GM18519 (cell line): ENCODE measurements at regions not wholly inside any gene's neighbourhood (a gene's known extent, or its start where the extent isn't known, plus 50 kb on each side); places are given as distances from the start of the nearest gene placed in this dataset.

Experiments
- ATAC-seq: cut with Tn5 transposase; IDR thresholded peaks from one replicate; pipeline ENCODE4 v1.9.1; 2021; ENCODE audit warnings: mild to moderate bottlenecking, moderate library complexity; ENCODE audit not compliant: unreplicated experiment, low FRiP score

DNA sequence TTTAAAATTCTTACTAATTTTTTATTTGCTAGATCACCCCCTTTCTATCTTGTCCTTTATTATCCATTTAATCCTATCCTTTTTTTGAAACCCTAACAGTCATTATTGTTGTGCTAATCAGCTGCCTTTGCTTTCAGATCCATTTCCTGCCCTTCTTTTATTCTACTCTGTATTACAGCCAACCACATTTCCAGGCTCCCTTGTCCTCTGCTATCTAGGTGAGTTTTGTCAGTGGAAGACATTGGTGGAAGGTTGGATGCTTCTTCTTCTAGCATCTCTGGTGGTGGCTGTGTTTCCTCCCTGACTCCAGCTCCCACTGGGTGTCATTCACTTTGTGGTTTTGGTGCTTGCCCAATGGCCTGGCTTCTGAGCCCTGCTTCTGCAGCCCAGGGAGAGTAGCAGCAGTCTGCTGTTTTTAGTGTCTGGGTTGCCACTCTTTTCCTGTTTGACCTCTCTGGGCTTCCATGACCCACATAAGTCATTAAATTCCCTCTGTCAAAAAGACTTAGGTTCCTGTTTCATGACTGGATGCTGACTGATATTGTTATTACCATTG lies 225.2 kb upstream of the PGRMC2 start:
- ATAC-seq: no peak

- ATAC-seq: no peak
These were observed 224.5 kb upstream of the PGRMC2 start for GRCh38 chr4:128512161-128512560.

- ATAC-seq: no peak
These were observed 223.2 kb upstream of the PGRMC2 start for GRCh38 chr4:128510850-128511249.

DNA sequence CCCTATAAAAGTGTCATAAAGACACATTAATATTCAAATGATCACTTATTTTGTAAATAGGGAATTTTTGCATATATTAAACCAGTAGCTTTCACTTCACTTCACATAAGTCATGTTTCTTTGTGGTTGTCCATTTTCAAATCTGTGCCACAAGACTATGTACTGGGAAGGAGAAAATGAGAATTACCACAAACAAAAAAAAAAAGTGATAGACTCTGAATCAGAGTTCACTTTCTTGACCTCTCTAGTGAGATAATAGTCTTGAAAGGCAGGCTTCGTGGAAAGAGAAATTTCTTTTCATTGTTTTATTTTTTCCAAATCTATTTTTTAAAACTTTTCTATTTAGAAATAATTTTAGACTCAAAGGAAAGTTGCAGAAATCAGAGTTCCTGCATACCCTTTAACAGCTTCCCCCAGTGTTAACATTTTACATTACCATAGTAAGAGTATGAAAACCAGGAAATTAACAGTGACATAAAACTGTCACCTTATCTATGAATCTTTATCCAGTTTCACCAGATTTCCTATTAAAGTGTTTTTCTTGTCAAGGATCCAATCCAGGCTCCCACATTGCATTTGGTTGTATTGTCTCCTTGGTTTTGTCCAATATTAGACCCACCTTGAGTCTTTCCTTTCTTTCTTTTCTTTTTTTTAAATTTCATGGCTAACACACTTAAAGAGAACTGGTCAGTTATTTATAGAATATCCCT lies 215.4 kb upstream of the PGRMC2 start:
- no peak for ATAC-seq

GRCh38 chr4:128501239-128501638 lies 213.6 kb upstream of the PGRMC2 start:
- no peak for ATAC-seq

GRCh38 chr4:128488055-128488705 lies 200.6 kb upstream of the PGRMC2 start:
- no peak for ATAC-seq

- ATAC-seq: no peak
These were observed 197.3 kb upstream of the PGRMC2 start for GRCh38 chr4:128484896-128485295.

DNA sequence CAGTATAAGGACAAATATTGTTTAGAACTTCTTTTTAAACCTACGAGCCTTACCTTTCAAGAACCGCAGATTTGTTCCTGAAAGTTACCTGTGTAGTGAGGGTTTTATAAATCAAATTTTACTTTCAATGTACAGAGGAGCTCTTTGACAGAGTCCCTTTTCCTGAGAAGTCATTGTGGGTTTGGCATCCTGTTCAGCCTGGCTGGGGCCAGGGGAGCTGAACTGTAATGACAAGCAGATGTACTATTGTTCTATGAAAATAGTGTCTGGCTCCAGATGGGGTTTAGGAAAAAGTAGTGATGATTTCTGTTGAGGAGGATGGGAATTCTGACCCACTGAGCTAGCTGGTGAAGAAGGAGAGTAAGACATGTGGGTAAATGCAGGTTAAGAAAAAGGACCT lies 196.2 kb upstream of the PGRMC2 start:
- ATAC-seq: no peak

GRCh38 chr4:128483041-128483440 lies 195.4 kb upstream of the PGRMC2 start:
- no peak for ATAC-seq

DNA sequence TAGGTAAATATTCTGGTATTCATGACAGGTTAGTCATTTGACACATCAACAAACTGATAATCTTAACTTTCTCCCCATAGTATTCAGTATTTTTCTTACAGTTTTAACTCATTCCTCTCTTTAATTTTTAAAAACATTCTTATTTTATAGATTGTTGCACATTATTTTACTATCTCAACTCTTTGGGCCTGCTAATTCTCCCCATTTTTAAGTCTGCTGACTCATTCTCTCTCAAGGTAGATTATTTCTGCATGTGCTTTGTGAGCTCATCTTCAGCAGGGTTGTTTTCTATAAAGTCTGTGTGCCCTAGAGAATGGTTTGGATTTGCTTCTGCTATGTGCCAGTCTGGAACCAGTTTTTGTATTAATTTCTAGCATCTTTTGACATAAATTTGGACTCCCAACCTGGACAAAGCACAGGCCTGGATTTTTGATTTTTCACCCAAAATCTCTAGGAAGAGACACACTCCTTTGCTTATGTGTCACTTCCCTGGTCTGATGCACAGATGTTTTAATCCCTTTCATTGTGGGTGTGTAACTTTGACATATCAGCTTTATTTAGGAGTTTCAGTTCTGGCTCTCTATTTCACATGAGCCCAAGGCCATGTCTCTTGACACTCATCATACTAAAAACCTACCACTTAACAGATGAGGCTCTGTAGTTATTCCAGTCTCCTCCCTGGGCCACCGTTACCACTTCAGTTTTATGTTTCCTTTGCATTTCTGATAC lies 194.3 kb upstream of the PGRMC2 start:
- ATAC-seq: no peak

DNA sequence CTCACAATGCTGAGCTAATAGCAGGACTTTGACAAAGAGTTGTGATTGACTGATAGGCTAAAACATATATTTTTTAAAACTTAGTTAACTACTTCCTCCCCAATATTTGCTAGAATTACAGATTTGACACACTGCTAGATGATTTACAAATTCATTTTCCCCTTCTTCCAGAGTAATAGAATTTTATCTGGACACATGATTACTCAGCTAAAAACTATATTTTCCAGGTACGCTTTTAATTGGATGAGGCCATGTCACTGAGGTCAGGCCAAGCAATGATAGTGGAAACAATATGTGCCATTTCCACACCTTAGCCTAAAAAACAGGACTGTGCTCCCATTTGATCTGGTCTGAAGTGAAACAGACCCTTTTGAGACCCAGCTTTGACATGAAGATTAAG lies 193.3 kb upstream of the PGRMC2 start:
- no peak for ATAC-seq

DNA sequence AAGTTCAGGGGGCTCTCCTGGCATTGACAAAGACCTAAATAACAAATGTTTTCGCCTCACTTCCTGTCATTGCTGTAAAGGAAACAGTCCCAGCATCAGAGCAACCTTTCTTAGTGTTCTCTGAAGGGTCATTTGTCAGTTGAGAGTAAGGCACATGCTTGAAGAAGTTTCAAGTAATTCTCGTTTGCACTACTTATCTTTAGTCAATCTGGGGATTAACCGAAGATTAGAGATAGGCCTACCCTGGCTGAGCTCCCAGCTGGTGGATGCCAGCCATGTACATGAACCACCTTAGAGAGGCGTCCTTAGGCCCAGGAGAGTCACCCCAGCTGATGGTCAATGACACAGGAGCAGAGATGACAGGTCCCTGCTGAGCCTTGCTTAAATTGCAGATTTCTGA lies 189.9 kb upstream of the PGRMC2 start:
- no peak for ATAC-seq

GRCh38 chr4:128475597-128475996 lies 188.0 kb upstream of the PGRMC2 start:
- no peak for ATAC-seq

DNA sequence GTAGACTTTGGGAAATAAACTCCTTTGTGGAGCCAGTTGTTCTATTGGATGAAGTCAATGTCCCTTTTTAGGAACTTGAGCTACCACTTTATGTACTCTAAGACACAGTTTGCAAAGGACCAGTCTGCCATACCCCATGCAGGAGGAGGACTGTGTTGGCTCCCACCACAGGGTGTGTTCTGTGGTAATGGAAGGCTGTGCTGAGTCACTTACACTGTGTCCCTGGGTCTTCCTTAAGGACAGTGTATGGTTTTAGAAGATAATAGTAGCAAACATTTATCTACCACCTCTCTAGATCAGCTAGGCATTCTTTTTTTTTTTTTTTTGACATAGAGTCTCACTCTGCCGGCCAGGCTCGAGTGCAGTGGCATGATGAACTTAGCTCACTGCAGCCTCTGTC lies 184.0 kb upstream of the PGRMC2 start:
- no peak for ATAC-seq

DNA sequence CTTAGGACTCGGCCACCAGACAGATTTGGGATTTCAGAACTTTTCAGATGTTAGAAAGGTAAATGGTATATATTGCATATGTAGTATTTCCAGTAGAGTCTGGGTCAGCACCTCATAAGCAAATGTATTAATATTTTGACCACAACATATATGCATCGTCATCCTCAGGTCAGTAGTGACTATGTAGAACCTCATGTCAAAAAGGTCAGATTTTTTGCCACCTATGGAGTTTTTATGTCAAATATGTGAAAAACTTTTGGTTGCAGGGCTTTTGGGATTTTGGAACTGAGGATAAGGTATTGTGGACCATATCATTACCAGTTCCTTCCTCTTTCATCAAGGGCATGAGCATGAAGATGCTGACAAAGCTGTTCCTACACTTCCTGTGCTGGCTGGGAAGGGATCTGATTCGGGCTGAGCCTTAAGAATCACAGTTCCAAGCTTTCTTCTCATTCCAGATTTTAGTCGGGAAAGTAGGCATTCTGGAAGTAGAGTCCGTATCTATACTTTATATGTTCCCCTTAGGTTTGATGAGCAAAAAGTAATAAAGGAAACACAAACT lies 183.0 kb upstream of the PGRMC2 start:
- no peak for ATAC-seq

DNA sequence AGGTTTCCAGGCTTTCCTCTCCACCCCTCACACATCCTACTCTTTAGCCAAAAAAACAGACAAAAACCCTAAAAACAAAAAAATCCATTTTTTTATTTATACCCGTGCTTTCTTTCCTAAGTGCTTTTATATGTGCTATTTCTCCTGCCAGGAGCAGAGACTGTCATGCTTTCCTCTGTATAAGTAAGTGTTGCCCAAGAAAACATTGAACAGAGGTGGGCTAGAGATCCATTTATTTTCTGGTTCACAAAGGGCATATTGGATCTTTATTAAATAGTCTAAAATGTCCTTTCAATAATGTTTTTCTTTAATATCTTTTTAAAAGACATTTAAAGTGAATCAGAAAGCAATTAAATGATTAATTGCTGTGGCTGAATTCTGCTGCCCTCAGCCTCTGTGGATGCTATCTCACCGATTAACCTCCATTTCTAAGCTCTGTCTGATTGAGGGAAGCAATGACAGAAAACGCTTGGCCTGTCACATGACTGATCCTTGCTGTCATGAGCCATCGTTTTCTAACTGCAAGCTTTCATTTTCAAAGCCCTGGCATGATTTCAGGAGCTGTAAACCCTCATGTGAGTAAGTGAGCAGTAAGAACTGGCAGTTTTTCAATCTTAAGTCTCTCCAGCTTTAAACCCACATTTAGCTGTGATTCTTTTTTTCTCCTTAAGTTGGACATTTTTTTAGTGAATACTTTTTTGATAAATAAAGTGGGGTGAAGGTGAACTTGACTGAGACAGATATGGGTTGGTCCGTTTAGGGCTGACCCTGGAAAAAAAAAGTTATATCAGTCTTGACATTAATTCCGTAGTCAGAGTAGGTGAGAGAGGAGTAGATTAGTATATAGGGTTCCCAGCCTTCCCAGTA lies 180.7 kb upstream of the PGRMC2 start:
- no peak for ATAC-seq

DNA sequence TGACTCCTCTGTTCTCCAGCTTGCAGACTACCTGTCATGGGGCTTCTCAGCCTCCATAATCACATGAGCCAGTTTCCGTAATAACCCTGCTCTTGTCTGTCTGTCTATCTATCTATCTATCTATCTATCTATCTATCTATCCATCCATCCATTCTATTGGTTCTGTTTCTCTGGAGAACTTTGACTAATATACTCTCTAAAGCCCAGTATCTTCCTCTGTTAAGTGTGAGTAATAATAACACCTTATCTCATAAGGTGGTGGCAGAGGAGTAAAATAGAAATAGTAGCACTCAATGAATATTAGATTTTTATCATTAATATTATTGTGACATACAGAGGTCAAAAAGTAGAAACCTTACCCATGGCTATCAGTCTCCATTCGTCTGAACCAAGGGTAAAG lies 177.9 kb upstream of the PGRMC2 start:
- ATAC-seq: no peak

- no peak for ATAC-seq
These were observed 175.4 kb upstream of the PGRMC2 start for GRCh38 chr4:128463006-128463405.

GRCh38 chr4:128462103-128462783 lies 174.6 kb upstream of the PGRMC2 start:
- ATAC-seq: no peak
